ENCODE measurements at regions not wholly inside any gene's neighbourhood (a gene's known extent, or its start where the extent isn't known, plus 50 kb on each side); places are given as distances from the start of the nearest gene placed in this dataset.
A peak's percentile ranks its signal among the peaks of the same experiment; 100 is the strongest.

- DNase-seq (ENCODE audit: low read depth, low spot score), result peak; percentile 23
These were observed 56.4 kb upstream of the USP44 start for GRCh38 chr12:95607642-95608041.

- peak; percentile 46 for DNase-seq (ENCODE audit: low read depth, low spot score)
These were observed 54.6 kb upstream of the USP44 start for GRCh38 chr12:95605875-95606274.

GRCh38 chr12:95605087-95605486, 53.8 kb upstream of the USP44 start:
- DNase-seq (ENCODE audit: low read depth, low spot score), result peak; percentile 81

GRCh38 chr12:95603351-95604145, 52.3 kb upstream of the USP44 start:
- DNase-seq (ENCODE audit: low read depth, low spot score), result no peak

- DNase-seq (ENCODE audit: low read depth, low spot score), result peak; percentile 66
These were observed 50.0 kb upstream of the USP44 start for GRCh38 chr12:95601091-95601961.
